ENCODE measurements at regions not wholly inside any gene's neighbourhood (a gene's known extent, or its start where the extent isn't known, plus 50 kb on each side); places are given as distances from the start of the nearest gene placed in this dataset.
A peak's percentile ranks its signal among the peaks of the same experiment; 100 is the strongest.

GRCh38 chr1:219289171-219289570 is 115.5 kb downstream of the LYPLAL1 start:
- DNase-seq (ENCODE audit: low spot score in 2 of 2, unreplicated experiment in 2 of 2), result no peak
- Mint-ChIP-seq H3K27ac (no peak overlapping the region), H3K36me3 (peaks cover 3% of the 10 kb centered on the region), H3K27me3 (ENCODE audit: low read depth) (no peaks in the 10 kb centered on the region), H3K4me3 (no peak overlapping the region), H3K4me1 (peaks cover 5% of the 10 kb centered on the region), H3K9me3 (peaks cover 3% of the 10 kb centered on the region)
- no peak for TF ChIP-seq CTCF (IDR thresholded peaks at IDR 0.05; ENCODE audit: unreplicated experiment)

DNA sequence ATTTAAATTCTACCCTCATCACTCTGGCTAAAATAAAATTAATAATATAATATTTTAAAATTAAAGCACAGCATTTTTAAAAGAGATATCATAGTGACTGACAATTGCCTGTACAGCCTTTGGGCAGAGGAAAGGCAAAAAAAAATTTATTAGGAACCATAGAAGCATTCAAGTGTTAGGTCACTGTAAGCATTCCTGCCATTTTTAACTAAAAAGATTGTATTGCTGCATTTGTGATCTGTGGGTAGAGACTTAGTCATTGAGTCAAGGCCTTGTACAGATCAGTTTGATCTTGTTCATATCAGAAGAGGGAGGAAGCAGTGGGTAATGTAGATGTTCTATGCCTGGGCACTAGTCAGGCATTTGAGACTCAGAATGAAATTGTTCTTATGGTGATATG is 109.9 kb downstream of the LYPLAL1 start:
- H3K4me1 Mint-ChIP-seq, result peaks cover 11% of the 10 kb centered on the region

DNA sequence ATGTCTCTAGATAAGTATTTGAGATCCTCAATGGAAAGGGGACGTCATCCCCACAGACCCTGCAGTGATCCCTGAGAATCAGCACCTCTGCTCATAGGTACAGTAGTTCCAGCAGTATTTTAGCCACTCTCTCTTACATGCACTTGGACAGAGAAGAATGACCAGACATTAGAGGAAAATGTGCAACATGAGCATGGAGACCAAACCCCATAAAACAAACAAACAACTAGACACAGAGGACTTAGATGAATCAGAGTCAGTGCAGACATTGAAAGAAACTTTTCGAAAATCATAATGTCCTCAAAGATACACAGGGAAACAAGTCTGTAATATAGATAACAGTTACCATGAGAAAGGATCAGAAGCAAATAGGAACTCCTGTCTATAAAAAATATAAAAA is 108.2 kb downstream of the LYPLAL1 start:
- TF ChIP-seq CTCF (IDR thresholded peaks at IDR 0.05; ENCODE audit: unreplicated experiment), result no peak
- Mint-ChIP-seq H3K27me3 (ENCODE audit: low read depth) (no peaks in the 10 kb centered on the region), H3K4me3 (no peak overlapping the region), H3K9me3 (peaks cover 11% of the 10 kb centered on the region), H3K36me3 (peaks cover 3% of the 10 kb centered on the region), H3K4me1 (peaks cover 24% of the 10 kb centered on the region), H3K27ac (no peak overlapping the region)
- no peak for DNase-seq (ENCODE audit: low spot score in 2 of 2, unreplicated experiment in 2 of 2)

More for the DNA sequence above, 109.9 kb downstream of the LYPLAL1 start:
- Mint-ChIP-seq H3K36me3 (peaks cover 3% of the 10 kb centered on the region), H3K27ac (no peak overlapping the region), H3K4me3 (no peak overlapping the region), H3K9me3 (peaks cover 11% of the 10 kb centered on the region), H3K27me3 (ENCODE audit: low read depth) (no peaks in the 10 kb centered on the region)
- TF ChIP-seq CTCF (IDR thresholded peaks at IDR 0.05; ENCODE audit: unreplicated experiment), result no peak
- DNase-seq (ENCODE audit: low spot score in 2 of 2, unreplicated experiment in 2 of 2), result no peak

- TF ChIP-seq CTCF (IDR thresholded peaks at IDR 0.05; ENCODE audit: unreplicated experiment), result no peak
- no peaks in the 10 kb centered on the region for H3K27me3 Mint-ChIP-seq (ENCODE audit: low read depth)
- H3K9me3 Mint-ChIP-seq, result peaks cover 8% of the 10 kb centered on the region
- DNase-seq (ENCODE audit: low spot score in 2 of 2, unreplicated experiment in 2 of 2), result no peak
- peak overlapping the region; percentile 74 for H3K27ac Mint-ChIP-seq
- peaks cover 32% of the 10 kb centered on the region for H3K4me1 Mint-ChIP-seq
- H3K36me3 Mint-ChIP-seq, result no peaks in the 10 kb centered on the region
- no peak overlapping the region for H3K4me3 Mint-ChIP-seq
Observed at GRCh38 chr1:219279017-219279770, 105.5 kb downstream of the LYPLAL1 start.

GRCh38 chr1:219278288-219278687 is 104.6 kb downstream of the LYPLAL1 start:
- H3K4me1 Mint-ChIP-seq, result peaks cover 32% of the 10 kb centered on the region
- H3K27me3 Mint-ChIP-seq (ENCODE audit: low read depth), result no peaks in the 10 kb centered on the region
- no peak overlapping the region for H3K4me3 Mint-ChIP-seq
- H3K36me3 Mint-ChIP-seq, result no peaks in the 10 kb centered on the region
- no peak for DNase-seq (ENCODE audit: low spot score in 2 of 2, unreplicated experiment in 2 of 2)
- H3K9me3 Mint-ChIP-seq, result no peaks in the 10 kb centered on the region
- peak overlapping the region; percentile 80 for H3K27ac Mint-ChIP-seq
- no peak for TF ChIP-seq CTCF (IDR thresholded peaks at IDR 0.05; ENCODE audit: unreplicated experiment)
